Stimulated activated CD8-positive, alpha-beta memory T cell treated with anti-CD3 and anti-CD28 coated beads, Interleukin-12 subunit alpha, Interleukin-12 subunit beta, amount 100 ng/mL, for 4 hours (primary cell): ENCODE measurements at regions not wholly inside any gene's neighbourhood (a gene's known extent, or its start where the extent isn't known, plus 50 kb on each side); places are given as distances from the start of the nearest gene placed in this dataset.

Source experiments
- DNase-seq: peaks from one replicate; pipeline ENCODE4 v3.0.0-alpha.2; 2020; ENCODE audit warnings: low read depth

- DNase-seq: no peak
Observed at GRCh38 chr21:28750565-28750964, 242.1 kb downstream of the LTN1 start.

GRCh38 chr21:28749536-28749935, 243.1 kb downstream of the LTN1 start:
- no peak for DNase-seq

- no peak for DNase-seq
Observed at GRCh38 chr21:28747464-28747863, 245.2 kb downstream of the LTN1 start.

- DNase-seq: no peak
Observed at GRCh38 chr21:28746166-28746565, 246.5 kb downstream of the LTN1 start.

- DNase-seq: peak; percentile 15
Observed at GRCh38 chr21:28745131-28746016, 247.3 kb downstream of the LTN1 start.

- DNase-seq: no peak
Observed at GRCh38 chr21:28743723-28744122, 249.0 kb downstream of the LTN1 start.

GRCh38 chr21:28742527-28742926, 250.2 kb downstream of the LTN1 start:
- DNase-seq: no peak

- DNase-seq: no peak
Observed at GRCh38 chr21:28740125-28740524, 252.6 kb downstream of the LTN1 start.

- no peak for DNase-seq
Observed at GRCh38 chr21:28738882-28739281, 253.8 kb downstream of the LTN1 start.

GRCh38 chr21:28738420-28738704, 254.3 kb downstream of the LTN1 start:
- DNase-seq: no peak

GRCh38 chr21:28737674-28738419, 254.8 kb downstream of the LTN1 start:
- no peak for DNase-seq

GRCh38 chr21:28734522-28735175, 258.0 kb downstream of the LTN1 start:
- no peak for DNase-seq

GRCh38 chr21:28731700-28732321, 260.9 kb downstream of the LTN1 start:
- no peak for DNase-seq

- no peak for DNase-seq
Observed at GRCh38 chr21:28729887-28730286, 262.8 kb downstream of the LTN1 start.

- no peak for DNase-seq
Observed at GRCh38 chr21:28727809-28728208, 264.9 kb downstream of the LTN1 start.

- no peak for DNase-seq
Observed at GRCh38 chr21:28725396-28725795, 267.3 kb downstream of the LTN1 start.

GRCh38 chr21:28723646-28724045, 269.0 kb downstream of the LTN1 start:
- DNase-seq: no peak

- DNase-seq: no peak
Observed at GRCh38 chr21:28719723-28720122, 273.0 kb downstream of the LTN1 start.

- DNase-seq: no peak
Observed at GRCh38 chr21:28714777-28715464, 277.8 kb downstream of the LTN1 start.

- DNase-seq: no peak
Observed at GRCh38 chr21:28712411-28712810, 280.3 kb downstream of the LTN1 start.

- DNase-seq: no peak
Observed at GRCh38 chr21:28705616-28706015, 287.1 kb downstream of the LTN1 start.

GRCh38 chr21:28704746-28705145, 287.9 kb downstream of the LTN1 start:
- DNase-seq: no peak
